GM12878 (cell line): ENCODE measurements at regions not wholly inside any gene's neighbourhood (a gene's known extent, or its start where the extent isn't known, plus 50 kb on each side); places are given as distances from the start of the nearest gene placed in this dataset.

Source experiments
- ATAC-seq: fragments of 200-7000 bp; cut with Tn5 transposase; 3 replicates; pipeline ENCODE4 v1.9.1; 2020; ENCODE audit warnings: mild to moderate bottlenecking, moderate library complexity
- BruUV-seq: library from RNA; stranded (reverse); fragments of 400-500 nt; replicated peaks from 2 replicates; lab custom pipeline; 2021; lab: Mats Ljungman, UMichigan
- CTCF ChIA-PET: fragments of 300-600 bp; sonication (Branson Sonifier 250); formaldehyde crosslinking; extraction: SDS; loops from one replicate; lab custom pipeline; 2021; ENCODE audit warnings: inconsistent platforms; lab: Yijun Ruan, JAX
- POLR2A ChIA-PET: fragments of 350-600 bp; formaldehyde crosslinking; extraction: SDS; loops from one replicate; lab custom pipeline; 2021; ENCODE audit warnings: inconsistent platforms; lab: Charles Lee
- RAD21 ChIA-PET: fragments of 300-600 bp; sonication (Branson Sonifier 250); formaldehyde crosslinking; loops from one replicate; lab custom pipeline; 2023; ENCODE audit warnings: antibody characterized with exemption; ENCODE audit not compliant: unreplicated experiment; lab: Charles Lee
- SMC1A ChIA-PET: fragments of 300-600 bp; sonication (Branson Sonifier 250); formaldehyde crosslinking; loops from one replicate; lab custom pipeline; 2023; ENCODE audit not compliant: unreplicated experiment, uncharacterized antibody; lab: Charles Lee
- DNase-seq: peaks from one replicate; pipeline ENCODE4 v3.0.0-alpha.2; 2011; ENCODE audit warnings: low read depth, low spot score
- FAIRE-seq: peaks from 3 replicates; lab custom pipeline; 2011; peaks lifted over from hg19 to GRCh38; lab: Jason Lieb, UNC
- H2AFZ ChIP-seq: 2 replicates; pipeline ENCODE4 v1.6.0; 2011; ENCODE audit warnings: low read depth, low read length, control low read depth; ENCODE audit not compliant: control insufficient read depth
- H3K27ac ChIP-seq: 2 replicates; pipeline ENCODE4 v1.5.1; 2011; ENCODE audit warnings: control low read depth; ENCODE audit not compliant: control insufficient read depth, insufficient read depth
- H3K27me3 ChIP-seq, 2 experiments: replicated peaks in 1 of 2; 2 replicates each; pipeline versions ENCODE4 v1.6.0 to v1.6.1; 2011; ENCODE audit warnings: low read length in 1 of 2; ENCODE audit not compliant: control insufficient read depth in 2 of 2, insufficient read depth in 2 of 2
- H3K36me3 ChIP-seq, 2 experiments: 2 replicates each; pipeline ENCODE4 v1.5.1; 2011; ENCODE audit warnings: low read length in 1 of 2; ENCODE audit not compliant: control insufficient read depth in 2 of 2, insufficient read depth in 2 of 2
- H3K4me1 ChIP-seq: 2 replicates; pipeline ENCODE4 v1.6.1; 2011; ENCODE audit warnings: mild to moderate bottlenecking, low read length, moderate library complexity, mixed read lengths; ENCODE audit not compliant: control insufficient read depth, insufficient read depth
- H3K4me2 ChIP-seq: 2 replicates; pipeline ENCODE4 v1.6.0; 2011; ENCODE audit warnings: control low read depth; ENCODE audit not compliant: control insufficient read depth, insufficient read depth
- H3K4me3 ChIP-seq: fragments of 200-600 bp; sonication (generic); 2 replicates; pipeline ENCODE4 v1.5.1; 2016
- H3K79me2 ChIP-seq: 2 replicates; pipeline ENCODE4 v1.6.0; 2011; ENCODE audit warnings: low read length; ENCODE audit not compliant: control insufficient read depth, insufficient read depth
- H3K9ac ChIP-seq: 2 replicates; pipeline ENCODE4 v1.8.0; 2011; ENCODE audit warnings: low read length, control low read depth, mixed read lengths; ENCODE audit not compliant: control insufficient read depth, insufficient read depth
- H3K9me3 ChIP-seq: replicated peaks from 3 replicates; pipeline ENCODE4 v1.5.1; 2011; ENCODE audit warnings: mild to moderate bottlenecking, low read length; ENCODE audit not compliant: control insufficient read depth, insufficient read depth
- H4K20me1 ChIP-seq: 2 replicates; pipeline ENCODE4 v1.6.0; 2011; ENCODE audit not compliant: control insufficient read depth, insufficient read depth
- ETV6 ChIP-seq, 2 experiments: fragments of 450-650 bp in 1 of 2; IDR thresholded peaks in 1 of 2; conservative IDR thresholded peaks in 1 of 2; 2 replicates each; pipeline ENCODE4 v1.6.1; 2014; ENCODE audit warnings: antibody characterized with exemption in 1 of 2, borderline replicate concordance in 1 of 2, low read depth in 1 of 2, mild to moderate bottlenecking in 1 of 2, moderate library complexity in 1 of 2
- REST ChIP-seq: IDR thresholded peaks from 2 replicates; pipeline ENCODE4 v1.6.1; 2012; ENCODE audit warnings: mild to moderate bottlenecking, low read depth, low read length
- SIN3A ChIP-seq: IDR thresholded peaks from 2 replicates; pipeline ENCODE4 v1.6.1; 2012; ENCODE audit warnings: low read depth, low read length, improper control_type of control experiment
- SKIL ChIP-seq: fragments of 450-650 bp; IDR thresholded peaks from 2 replicates; pipeline ENCODE4 v1.6.1; 2017; ENCODE audit warnings: mild to moderate bottlenecking, low read depth, inconsistent platforms; ENCODE audit not compliant: poor library complexity, severe bottlenecking
- SREBF1 ChIP-seq: IDR thresholded peaks from 2 replicates; pipeline ENCODE4 v1.6.1; 2012; ENCODE audit warnings: mild to moderate bottlenecking, low read length
- ZNF592 ChIP-seq: fragments of 450-650 bp; IDR thresholded peaks from 2 replicates; pipeline ENCODE4 v1.6.1; 2017; ENCODE audit warnings: mild to moderate bottlenecking, moderate library complexity
- WGBS: methylation state at CpG from one replicate; pipeline ENCODE4 v1.1.6; 2016; ENCODE audit warnings: low lambda C conversion rate; ENCODE audit not compliant: insufficient replicate concordance, insufficient coverage; ENCODE audit errors: missing lambda C conversion rate; 5-methylcytosine and 5-hydroxymethylcytosine counted together
- in situ Hi-C: fragments of 300-500 bp; cut with MboI; formaldehyde crosslinking; loops from 9 replicates; pipeline ENCODE4 v1.14.3; 2018; ENCODE audit warnings: mixed read lengths
- intact Hi-C: fragments of 100-400 bp; cut with micrococcal nuclease; formaldehyde crosslinking; loops from one replicate; pipeline ENCODE4 v1.14.2; 2022; ENCODE audit not compliant: unreplicated experiment

GRCh38 chr4:147090486-147090885 is 144.8 kb upstream of the TTC29 start:
- H3K36me3 ChIP-seq, result no peaks in the 10 kb centered on the region
- TF ChIP-seq REST, result no peak
- TF ChIP-seq SKIL, result no peak
- TF ChIP-seq SREBF1, result no peak
- no peak for TF ChIP-seq ETV6 (conservative IDR thresholded peaks at IDR 0.05 in 1 of 2, IDR thresholded peaks at IDR 0.05 in 1 of 2; ENCODE audit: borderline replicate concordance in 1 of 2, low read depth in 1 of 2)
- TF ChIP-seq ZNF592, result no peak
- no peak for TF ChIP-seq SIN3A
- H3K27ac ChIP-seq, result no peak overlapping the region
- no TSS peak for BruUV-seq
- CTCF ChIA-PET, result interaction anchor here (1.6 to 1.8 kb wide), 2 partner anchors 70 to 72 kb away, joined by 4 to 7 read pairs; no protein-coding TSS in a partner anchor
- no peaks in the 10 kb centered on the region for H3K27me3 ChIP-seq
- H3K9me3 ChIP-seq, result no peaks in the 10 kb centered on the region
- no peaks in the 10 kb centered on the region for H3K79me2 ChIP-seq
- in situ Hi-C loops (loop anchor here (10.0 kb wide), 1 partner anchor 756 kb away; no protein-coding TSS in a partner anchor), intact Hi-C loops (no loop called here)
- RAD21 ChIA-PET, result no interaction called here
- no peak overlapping the region for H3K4me2 ChIP-seq
- H2AFZ ChIP-seq, result no peak overlapping the region
- no peak for DNase-seq
- no peaks in the 10 kb centered on the region for H4K20me1 ChIP-seq
- WGBS, result 9% methylated on average over 5 of the region's 5 CpGs
- no peak for ATAC-seq
- POLR2A ChIA-PET, result interaction anchor here (0.6 kb wide), 1 partner anchor 734 kb away, joined by 3 read pairs; no protein-coding TSS in a partner anchor
- no peak for FAIRE-seq
- no peak overlapping the region for H3K4me3 ChIP-seq
- SMC1A ChIA-PET, result no interaction called here
- no peaks in the 10 kb centered on the region for H3K4me1 ChIP-seq
- H3K9ac ChIP-seq, result no peak overlapping the region
